CD4-positive, alpha-beta memory T cell (primary cell): ENCODE measurements at regions not wholly inside any gene's neighbourhood (a gene's known extent, or its start where the extent isn't known, plus 50 kb on each side); places are given as distances from the start of the nearest gene placed in this dataset.
A peak's percentile ranks its signal among the peaks of the same experiment; 100 is the strongest.

ENCODE experiments used
- CTCF ChIA-PET: fragments of 350-600 bp; sonication (Branson Sonifier 250); formaldehyde crosslinking; loops from one replicate; lab custom pipeline; 2021; ENCODE audit warnings: inconsistent platforms; ENCODE audit not compliant: partially characterized antibody; lab: Charles Lee
- POLR2A ChIA-PET: fragments of 350-600 bp; sonication (Branson Sonifier 250); formaldehyde crosslinking; loops from one replicate; lab custom pipeline; 2021; ENCODE audit not compliant: partially characterized antibody; lab: Charles Lee
- DNase-seq, 5 donors: peaks; one replicate each; pipeline versions ENCODE4 v3.0.0 to v3.0.0-alpha.2; 2020 to 2022; ENCODE audit warnings: mixed read lengths in 1 of 5
- H3K27ac ChIP-seq: one replicate; pipeline ENCODE4 v1.7.0; 2013; ENCODE audit warnings: low read depth, low read length
- H3K27me3 ChIP-seq: 2 replicates; pipeline ENCODE4 v1.7.0; 2013; ENCODE audit warnings: mild to moderate bottlenecking, low read length, moderate library complexity; ENCODE audit not compliant: insufficient read depth
- H3K36me3 ChIP-seq: 2 replicates; pipeline ENCODE4 v1.7.0; 2013; ENCODE audit warnings: mild to moderate bottlenecking, low read length, moderate library complexity; ENCODE audit not compliant: insufficient read depth
- H3K4me1 ChIP-seq: 2 replicates; pipeline ENCODE4 v1.7.0; 2013; ENCODE audit warnings: mild to moderate bottlenecking, low read length, moderate library complexity; ENCODE audit not compliant: insufficient read depth
- H3K4me3 ChIP-seq, 2 donors: one replicate each; pipeline ENCODE4 v1.7.0; 2013; ENCODE audit warnings: low read length in 2 of 2, mild to moderate bottlenecking in 1 of 2
- H3K9me3 ChIP-seq, 2 donors: one replicate each; pipeline ENCODE4 v1.7.0; 2013; ENCODE audit warnings: low read length in 2 of 2, control low read depth in 1 of 2; ENCODE audit not compliant: control insufficient read depth in 1 of 2
- H3K27ac Mint-ChIP-seq, 7 donors: one replicate each; pipeline ENCODE4 v1.8.0; 2020 to 2021; ENCODE audit warnings: mixed read lengths in 7 of 7, mild to moderate bottlenecking in 6 of 7, inconsistent platforms in 3 of 7, moderate library complexity in 3 of 7
- H3K27me3 Mint-ChIP-seq, 2 donors: one replicate each; pipeline ENCODE4 v1.8.0; 2020 to 2021; ENCODE audit warnings: mixed read lengths in 2 of 2
- H3K36me3 Mint-ChIP-seq, 2 donors: one replicate each; pipeline ENCODE4 v1.8.0; 2020 to 2021; ENCODE audit warnings: mixed read lengths in 2 of 2, inconsistent platforms in 1 of 2, mild to moderate bottlenecking in 1 of 2
- H3K4me1 Mint-ChIP-seq, 4 donors: one replicate each; pipeline ENCODE4 v1.8.0; 2020 to 2021; ENCODE audit warnings: mixed read lengths in 4 of 4, mild to moderate bottlenecking in 1 of 4
- H3K4me3 Mint-ChIP-seq, 8 donors: one replicate each; pipeline ENCODE4 v1.8.0; 2020 to 2021; ENCODE audit warnings: mixed read lengths in 8 of 8, mild to moderate bottlenecking in 7 of 8, moderate library complexity in 6 of 8, inconsistent platforms in 3 of 8
- H3K9me3 Mint-ChIP-seq, 8 donors: one replicate each; pipeline ENCODE4 v1.8.0; 2020 to 2021; ENCODE audit warnings: mixed read lengths in 8 of 8, mild to moderate bottlenecking in 5 of 8, inconsistent platforms in 3 of 8, moderate library complexity in 1 of 8
- intact Hi-C: fragments of 100-400 bp; cut with micrococcal nuclease; formaldehyde crosslinking; loops from one replicate; pipeline ENCODE4 v1.15.1; 2023

DNA sequence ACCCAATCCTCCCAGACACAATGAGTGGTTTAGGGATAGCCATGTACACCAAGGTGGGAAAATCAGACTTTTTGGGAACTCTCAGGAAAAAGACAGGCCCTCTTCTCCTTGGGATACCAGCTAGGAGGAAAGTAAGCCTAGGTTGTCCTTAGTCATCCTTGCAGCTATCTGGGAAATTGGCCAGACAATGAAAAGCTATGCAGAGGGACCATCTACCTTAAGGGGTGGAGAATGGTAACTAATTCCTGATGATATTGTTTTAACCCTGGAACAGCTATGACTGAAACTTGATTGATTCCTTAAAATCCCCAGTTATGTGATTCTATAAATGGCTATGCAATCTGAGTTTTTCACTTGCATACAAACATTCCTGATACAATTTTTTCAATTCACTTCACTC is 88.9 kb upstream of the BNC2 start:
- no peak overlapping the region for H3K4me3 ChIP-seq
- no peaks in the 10 kb centered on the region for H3K4me1 ChIP-seq
- H3K27me3 ChIP-seq, result no peaks in the 10 kb centered on the region
- Mint-ChIP-seq H3K27me3 (no peaks in the 10 kb centered on the region), H3K27ac (no peak overlapping the region), H3K4me1 (no peaks in the 10 kb centered on the region), H3K9me3 (peaks cover 5 to 21% (median 11%) of the 10 kb centered on the region in 8 donors), H3K36me3 (no peaks in the 10 kb centered on the region), H3K4me3 (no peak overlapping the region)
- ChIA-PET POLR2A (no interaction called here), CTCF (no interaction called here)
- no peak for DNase-seq
- no peaks in the 10 kb centered on the region for H3K36me3 ChIP-seq
- intact Hi-C loops, result no loop called here
- H3K9me3 ChIP-seq, result no peaks in the 10 kb centered on the region
- no peak overlapping the region for H3K27ac ChIP-seq

DNA sequence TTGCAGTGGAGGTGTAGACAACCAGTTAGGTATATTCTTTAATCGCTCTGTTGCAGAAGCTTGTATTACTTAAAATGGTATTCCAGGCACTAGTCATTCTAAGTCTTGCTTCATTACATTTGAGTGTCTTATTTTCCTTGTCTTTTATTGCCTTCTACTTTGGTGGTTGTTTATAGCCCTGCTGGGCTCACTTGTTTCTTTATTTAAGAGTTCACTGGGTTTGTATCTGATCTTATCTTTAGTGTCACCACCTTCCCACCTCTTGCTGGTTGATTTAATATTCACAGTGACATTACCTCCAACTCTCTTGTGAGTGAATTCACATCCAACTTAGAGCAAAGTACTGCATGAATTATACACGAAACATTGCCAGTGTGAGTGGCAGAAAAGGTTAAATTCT is 83.6 kb upstream of the BNC2 start:
- H3K36me3 ChIP-seq, result no peaks in the 10 kb centered on the region
- intact Hi-C loops, result no loop called here
- CTCF ChIA-PET, result no interaction called here

DNA sequence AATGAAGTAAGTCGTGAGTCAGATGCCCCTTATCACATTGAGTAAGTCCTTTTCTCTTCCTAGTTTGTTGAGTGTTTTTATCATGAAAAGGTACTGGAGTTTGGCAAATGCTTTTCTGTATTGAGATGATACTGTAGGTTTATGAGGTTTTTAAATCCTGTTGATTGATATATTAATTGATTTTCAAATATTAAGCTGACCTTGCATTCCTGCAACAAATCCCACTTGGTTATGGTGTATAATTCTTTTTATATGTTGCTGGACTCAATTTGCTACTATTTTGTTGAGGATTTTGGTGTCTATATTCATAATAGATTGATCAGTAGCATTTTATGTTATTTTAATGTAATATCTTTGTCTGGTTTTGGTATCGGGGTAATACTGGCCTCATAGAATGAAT is 81.0 kb upstream of the BNC2 start:
- ChIA-PET POLR2A (no interaction called here), CTCF (no interaction called here)
- intact Hi-C loops, result no loop called here
- H3K36me3 ChIP-seq, result no peaks in the 10 kb centered on the region
- Mint-ChIP-seq H3K36me3 (no peaks in the 10 kb centered on the region), H3K4me3 (no peak overlapping the region), H3K27ac (peak overlapping the region in 1 of 7 donors; percentile 5), H3K27me3 (no peaks in the 10 kb centered on the region), H3K4me1 (no peaks in the 10 kb centered on the region), H3K9me3 (peaks cover 0 to 9% (median 3%) of the 10 kb centered on the region in 8 donors)
- no peaks in the 10 kb centered on the region for H3K9me3 ChIP-seq
- H3K27me3 ChIP-seq, result no peaks in the 10 kb centered on the region
- H3K4me1 ChIP-seq, result no peaks in the 10 kb centered on the region
- no peak overlapping the region for H3K4me3 ChIP-seq
- DNase-seq, result no peak
- no peak overlapping the region for H3K27ac ChIP-seq

More for the DNA sequence above, 83.6 kb upstream of the BNC2 start:
- no peaks in the 10 kb centered on the region for H3K9me3 ChIP-seq
- peaks cover 0 to 12% (median 3%) of the 10 kb centered on the region in 8 donors for H3K9me3 Mint-ChIP-seq
- H3K27ac Mint-ChIP-seq, result no peak overlapping the region
- H3K4me3 ChIP-seq, result no peak overlapping the region
- no peaks in the 10 kb centered on the region for H3K4me1 Mint-ChIP-seq
- H3K27ac ChIP-seq, result no peak overlapping the region
- H3K27me3 ChIP-seq, result no peaks in the 10 kb centered on the region
- no peak for DNase-seq
- no peaks in the 10 kb centered on the region for H3K4me1 ChIP-seq
- H3K4me3 Mint-ChIP-seq, result no peak overlapping the region
- POLR2A ChIA-PET, result no interaction called here
- no peaks in the 10 kb centered on the region for H3K27me3 Mint-ChIP-seq
- no peaks in the 10 kb centered on the region for H3K36me3 Mint-ChIP-seq

DNA sequence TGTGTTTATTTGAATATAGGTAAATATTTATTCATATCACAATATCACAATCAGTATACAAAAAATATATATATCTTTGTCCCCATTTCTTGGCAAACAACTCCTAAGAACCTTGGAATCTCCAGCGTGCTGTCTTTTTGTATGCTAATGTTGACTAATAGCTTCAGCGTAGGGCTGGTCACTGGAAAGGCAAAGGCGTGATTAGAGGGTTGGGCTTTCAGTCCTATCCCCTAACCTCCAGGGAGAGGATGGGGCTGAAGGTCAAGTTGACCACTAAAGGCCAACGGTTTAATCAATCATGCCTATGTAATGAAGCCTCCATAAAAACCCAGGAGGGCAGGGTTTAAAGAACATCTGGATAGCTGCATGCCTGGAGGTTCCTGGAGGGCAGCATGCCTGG is 79.6 kb upstream of the BNC2 start:
- ChIA-PET POLR2A (no interaction called here), CTCF (no interaction called here)
- H3K4me3 ChIP-seq, result no peak overlapping the region
- H3K27me3 Mint-ChIP-seq, result no peaks in the 10 kb centered on the region
- DNase-seq, result no peak
- no peaks in the 10 kb centered on the region for H3K4me1 ChIP-seq
- H3K4me1 Mint-ChIP-seq, result no peaks in the 10 kb centered on the region
- no peak overlapping the region for H3K27ac Mint-ChIP-seq
- peaks cover 0 to 6% (median 3%) of the 10 kb centered on the region in 8 donors for H3K9me3 Mint-ChIP-seq
- intact Hi-C loops, result no loop called here
- H3K4me3 Mint-ChIP-seq, result no peak overlapping the region
- no peak overlapping the region for H3K27ac ChIP-seq
- H3K36me3 Mint-ChIP-seq, result no peaks in the 10 kb centered on the region
- H3K9me3 ChIP-seq, result no peaks in the 10 kb centered on the region
- H3K27me3 ChIP-seq, result no peaks in the 10 kb centered on the region
- H3K36me3 ChIP-seq, result no peaks in the 10 kb centered on the region

DNA sequence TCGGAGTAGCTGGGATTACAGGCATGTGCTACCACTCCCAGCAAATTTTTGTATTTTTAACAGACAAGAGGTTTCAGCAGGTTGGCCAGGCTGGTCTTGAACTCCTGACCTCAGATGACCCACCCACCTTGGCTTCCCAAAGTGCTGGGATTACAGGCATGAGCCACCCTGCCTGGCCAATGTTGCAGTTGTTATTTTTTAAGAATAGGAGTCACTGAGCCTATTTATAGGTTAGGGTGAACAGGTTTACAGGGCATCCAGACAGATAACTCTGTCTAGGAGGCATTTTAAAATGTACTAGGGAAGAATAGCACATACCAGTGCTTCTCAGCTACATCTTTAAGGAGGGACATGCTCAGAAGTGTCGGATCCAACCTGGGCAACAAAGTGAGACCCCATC is 60.1 kb upstream of the BNC2 start:
- peaks cover 0 to 14% (median 9%) of the 10 kb centered on the region in 8 donors for H3K9me3 Mint-ChIP-seq
- CTCF ChIA-PET, result no interaction called here

DNA sequence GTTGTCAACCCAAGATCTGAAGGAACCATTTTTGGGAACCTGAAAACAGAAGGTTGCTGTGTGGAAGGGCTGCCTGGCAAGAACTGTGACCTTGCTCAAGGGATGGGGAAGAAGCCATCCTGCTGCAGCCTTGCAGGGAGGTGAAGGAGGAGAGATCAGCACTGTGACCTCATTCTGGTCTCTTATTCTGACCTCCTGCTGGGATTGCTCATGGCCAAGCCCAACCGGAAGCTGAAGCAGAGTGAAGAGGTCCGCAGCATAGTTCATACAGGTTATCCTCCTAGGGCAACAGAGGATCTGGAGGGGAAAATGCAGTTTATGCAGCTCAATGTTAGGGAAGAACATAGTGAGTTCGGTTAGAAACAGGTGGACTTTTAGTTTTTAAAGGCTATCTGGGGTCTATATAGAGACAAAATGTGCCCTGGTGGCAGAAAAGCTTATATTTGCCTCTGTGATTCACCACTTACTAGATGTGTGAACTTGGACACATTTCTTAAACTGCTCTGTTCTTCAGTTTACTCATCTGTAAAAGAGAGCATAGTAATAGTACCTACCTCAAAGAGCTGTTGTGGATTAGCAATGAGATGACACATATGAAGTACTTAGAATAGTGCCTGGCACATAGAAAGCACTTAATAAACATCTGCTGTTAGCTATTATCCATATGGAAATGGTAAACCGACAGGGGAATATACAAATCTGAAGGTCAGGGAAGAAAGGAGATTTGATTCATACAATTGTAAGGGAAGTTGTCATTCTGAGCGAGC is 57.9 kb upstream of the BNC2 start:
- intact Hi-C loops, result no loop called here
- Histone ChIP-seq H3K4me1 (no peaks in the 10 kb centered on the region), H3K4me3 (no peak overlapping the region), H3K36me3 (no peaks in the 10 kb centered on the region), H3K27ac (no peak overlapping the region), H3K27me3 (no peaks in the 10 kb centered on the region), H3K9me3 (no peaks in the 10 kb centered on the region)
- POLR2A ChIA-PET, result no interaction called here
- H3K27me3 Mint-ChIP-seq, result no peaks in the 10 kb centered on the region
- DNase-seq, result no peak
- CTCF ChIA-PET, result no interaction called here
- no peaks in the 10 kb centered on the region for H3K36me3 Mint-ChIP-seq
- peaks cover 0 to 8% (median 4%) of the 10 kb centered on the region in 8 donors for H3K9me3 Mint-ChIP-seq
- no peaks in the 10 kb centered on the region for H3K4me1 Mint-ChIP-seq
- H3K27ac Mint-ChIP-seq, result no peak overlapping the region
- H3K4me3 Mint-ChIP-seq, result no peak overlapping the region

More for the DNA sequence above, 60.1 kb upstream of the BNC2 start:
- no peak for DNase-seq
- Mint-ChIP-seq H3K27me3 (no peaks in the 10 kb centered on the region), H3K4me3 (no peak overlapping the region), H3K4me1 (no peaks in the 10 kb centered on the region), H3K36me3 (no peaks in the 10 kb centered on the region), H3K27ac (no peak overlapping the region)
- Histone ChIP-seq H3K27me3 (no peaks in the 10 kb centered on the region), H3K36me3 (no peaks in the 10 kb centered on the region), H3K27ac (no peak overlapping the region), H3K4me1 (no peaks in the 10 kb centered on the region), H3K9me3 (no peaks in the 10 kb centered on the region), H3K4me3 (no peak overlapping the region)
- intact Hi-C loops, result no loop called here
- POLR2A ChIA-PET, result no interaction called here

DNA sequence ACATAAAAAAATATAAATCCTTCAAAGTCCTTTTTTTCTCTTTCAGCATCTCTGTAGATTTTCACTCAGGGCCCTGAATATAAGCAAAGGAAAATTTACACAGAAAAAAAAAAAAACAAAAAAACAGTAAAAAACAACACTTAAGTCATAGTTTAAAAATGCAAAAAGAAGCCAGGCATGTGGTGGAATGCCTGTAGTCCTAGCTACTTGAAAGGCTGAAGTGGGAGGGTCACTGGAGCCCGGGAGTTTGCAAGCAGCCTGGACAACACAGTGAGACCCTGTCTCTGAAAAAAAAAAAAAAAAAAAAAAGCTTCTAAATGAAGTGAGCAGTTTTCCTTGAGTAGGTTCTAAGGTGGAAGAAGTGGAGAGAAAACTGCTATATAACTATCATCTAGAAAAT is 55.0 kb upstream of the BNC2 start:
- Histone ChIP-seq H3K27me3 (no peaks in the 10 kb centered on the region), H3K4me1 (no peaks in the 10 kb centered on the region), H3K9me3 (no peaks in the 10 kb centered on the region), H3K4me3 (no peak overlapping the region), H3K36me3 (no peaks in the 10 kb centered on the region), H3K27ac (no peak overlapping the region)
- no peak overlapping the region for H3K4me3 Mint-ChIP-seq
- no peaks in the 10 kb centered on the region for H3K36me3 Mint-ChIP-seq
- H3K9me3 Mint-ChIP-seq, result peaks cover 0 to 13% (median 5%) of the 10 kb centered on the region in 8 donors
- intact Hi-C loops, result no loop called here
- ChIA-PET POLR2A (no interaction called here), CTCF (no interaction called here)
- no peak overlapping the region for H3K27ac Mint-ChIP-seq
- no peaks in the 10 kb centered on the region for H3K4me1 Mint-ChIP-seq
- H3K27me3 Mint-ChIP-seq, result no peaks in the 10 kb centered on the region
- DNase-seq, result no peak
